WTC11 (cell line): ENCODE measurements at regions not wholly inside any gene's neighbourhood (a gene's known extent, or its start where the extent isn't known, plus 50 kb on each side); places are given as distances from the start of the nearest gene placed in this dataset.

ENCODE experiments used
- ATAC-seq: fragments of 200-7000 bp; cut with Tn5 transposase; 2 replicates; pipeline ENCODE4 v1.10.0; 2021; ENCODE audit warnings: mild to moderate bottlenecking, moderate library complexity
- CTCF ChIA-PET: fragments of 300-600 bp; sonication (Branson Sonifier 250); formaldehyde crosslinking; loops from one replicate; lab custom pipeline; 2021; ENCODE audit warnings: antibody characterized with exemption; lab: Charles Lee
- POLR2A ChIA-PET: fragments of 350-600 bp; sonication (Branson Sonifier 250); formaldehyde crosslinking; loops from one replicate; lab custom pipeline; 2021; ENCODE audit warnings: antibody characterized with exemption; lab: Charles Lee
- DNase-seq: peaks from one replicate; pipeline ENCODE4 v3.0.0; 2021; ENCODE audit warnings: low spot score
- H3K27ac Mint-ChIP-seq: 2 replicates; pipeline ENCODE4 v1.8.0; 2021; ENCODE audit warnings: mixed read lengths
- H3K27me3 Mint-ChIP-seq: 2 replicates; pipeline ENCODE4 v1.8.0; 2021; ENCODE audit warnings: low read depth, mild to moderate bottlenecking, moderate library complexity, mixed read lengths
- H3K36me3 Mint-ChIP-seq: 2 replicates; pipeline ENCODE4 v1.8.0; 2021; ENCODE audit warnings: mixed read lengths
- H3K4me1 Mint-ChIP-seq: 2 replicates; pipeline ENCODE4 v1.8.0; 2022; ENCODE audit warnings: mixed read lengths
- H3K4me3 Mint-ChIP-seq: 2 replicates; pipeline ENCODE4 v1.8.0; 2021; ENCODE audit warnings: mild to moderate bottlenecking, moderate library complexity, mixed read lengths
- H3K9me3 Mint-ChIP-seq: 2 replicates; pipeline ENCODE4 v1.8.0; 2021; ENCODE audit warnings: mixed read lengths
- CREB1 ChIP-seq: sonication (generic); formaldehyde crosslinking; IDR thresholded peaks from 2 replicates; pipeline ENCODE4 v1.8.0; 2023; ENCODE audit warnings: mild to moderate bottlenecking, missing genetic modification reagents
- FOXJ3 ChIP-seq: sonication (generic); formaldehyde crosslinking; IDR thresholded peaks from 2 replicates; pipeline ENCODE4 v1.9.0; 2021; ENCODE audit warnings: missing genetic modification reagents, mild to moderate bottlenecking, borderline replicate concordance
- FOXK1 ChIP-seq: sonication (generic); formaldehyde crosslinking; IDR thresholded peaks from 2 replicates; pipeline ENCODE4 v1.8.0; 2022; ENCODE audit warnings: mild to moderate bottlenecking, moderate library complexity, missing genetic modification reagents
- JUN ChIP-seq: sonication (generic); formaldehyde crosslinking; IDR thresholded peaks from 2 replicates; pipeline ENCODE4 v1.8.0; 2023; ENCODE audit warnings: mild to moderate bottlenecking, missing genetic modification reagents
- NFYB ChIP-seq: sonication (generic); formaldehyde crosslinking; conservative IDR thresholded peaks from 2 replicates; pipeline ENCODE4 v1.8.0; 2022; ENCODE audit warnings: low read depth, missing genetic modification reagents
- NR1H2 ChIP-seq: sonication (generic); formaldehyde crosslinking; IDR thresholded peaks from 2 replicates; pipeline ENCODE4 v1.9.0; 2021; ENCODE audit warnings: mild to moderate bottlenecking, moderate library complexity, missing genetic modification reagents
- NR2C2 ChIP-seq: sonication (generic); formaldehyde crosslinking; IDR thresholded peaks from 2 replicates; pipeline ENCODE4 v1.8.0; 2022; ENCODE audit warnings: mild to moderate bottlenecking, missing genetic modification reagents
- SMAD3 ChIP-seq: sonication (generic); formaldehyde crosslinking; IDR thresholded peaks from 2 replicates; pipeline ENCODE4 v1.8.0; 2022; ENCODE audit warnings: missing genetic modification reagents, mild to moderate bottlenecking, borderline replicate concordance
- SOX15 ChIP-seq: fragments of 250-450 bp; sonication (Bioruptor Pico); IDR thresholded peaks from 2 replicates; pipeline ENCODE4 v1.9.0; 2021; ENCODE audit warnings: mild to moderate bottlenecking
- TCF7 ChIP-seq: sonication (generic); formaldehyde crosslinking; IDR thresholded peaks from 2 replicates; pipeline ENCODE4 v1.8.0; 2022; ENCODE audit warnings: mild to moderate bottlenecking, low read depth, missing genetic modification reagents, moderate library complexity
- TEAD1 ChIP-seq: sonication (generic); formaldehyde crosslinking; IDR thresholded peaks from 2 replicates; pipeline ENCODE4 v1.8.0; 2022; ENCODE audit warnings: mild to moderate bottlenecking, missing genetic modification reagents
- ZNF138 ChIP-seq: sonication (generic); formaldehyde crosslinking; conservative IDR thresholded peaks from 2 replicates; pipeline ENCODE4 v1.8.1; 2022; ENCODE audit warnings: mild to moderate bottlenecking, moderate library complexity, missing genetic modification reagents
- ZNF232 ChIP-seq: sonication (generic); formaldehyde crosslinking; IDR thresholded peaks from 2 replicates; pipeline ENCODE4 v1.8.0; 2022; ENCODE audit warnings: mild to moderate bottlenecking, missing genetic modification reagents
- TF ChIP-seq, protein P1 (sequence below): sonication (generic); formaldehyde crosslinking; conservative IDR thresholded peaks from 2 replicates; pipeline ENCODE4 v1.8.1; 2023; ENCODE audit warnings: mild to moderate bottlenecking, low read depth, missing genetic modification reagents, moderate library complexity
- TF ChIP-seq, protein P2 (sequence below): fragments of 250-450 bp; sonication (Bioruptor Pico); IDR thresholded peaks from 2 replicates; pipeline ENCODE4 v1.9.0; 2021; ENCODE audit warnings: mild to moderate bottlenecking
- TF ChIP-seq, protein P3 (sequence below): sonication (generic); formaldehyde crosslinking; IDR thresholded peaks from 2 replicates; pipeline ENCODE4 v1.8.1; 2022; ENCODE audit warnings: low read depth, mild to moderate bottlenecking, moderate library complexity, missing genetic modification reagents, borderline replicate concordance
- TF ChIP-seq, protein P4 (sequence below): sonication (generic); formaldehyde crosslinking; IDR thresholded peaks from 2 replicates; pipeline ENCODE4 v1.8.0; 2023; ENCODE audit warnings: missing genetic modification reagents
- TF ChIP-seq, protein P5 (sequence below): sonication (generic); formaldehyde crosslinking; IDR thresholded peaks from 2 replicates; pipeline ENCODE4 v1.8.1; 2023; ENCODE audit warnings: mild to moderate bottlenecking, missing genetic modification reagents
- TF ChIP-seq, protein P6 (sequence below): sonication (generic); formaldehyde crosslinking; IDR thresholded peaks from 2 replicates; pipeline ENCODE4 v1.8.0; 2022; ENCODE audit warnings: mild to moderate bottlenecking, missing genetic modification reagents
- TF ChIP-seq, protein P7 (sequence below): sonication (generic); formaldehyde crosslinking; IDR thresholded peaks from 2 replicates; pipeline ENCODE4 v1.8.1; 2022; ENCODE audit warnings: mild to moderate bottlenecking, missing genetic modification reagents, moderate library complexity, borderline replicate concordance
- TF ChIP-seq, protein P8 (sequence below): sonication (generic); formaldehyde crosslinking; IDR thresholded peaks from 2 replicates; pipeline ENCODE4 v1.8.1; 2023; ENCODE audit warnings: mild to moderate bottlenecking, missing genetic modification reagents, moderate library complexity

DNA sequence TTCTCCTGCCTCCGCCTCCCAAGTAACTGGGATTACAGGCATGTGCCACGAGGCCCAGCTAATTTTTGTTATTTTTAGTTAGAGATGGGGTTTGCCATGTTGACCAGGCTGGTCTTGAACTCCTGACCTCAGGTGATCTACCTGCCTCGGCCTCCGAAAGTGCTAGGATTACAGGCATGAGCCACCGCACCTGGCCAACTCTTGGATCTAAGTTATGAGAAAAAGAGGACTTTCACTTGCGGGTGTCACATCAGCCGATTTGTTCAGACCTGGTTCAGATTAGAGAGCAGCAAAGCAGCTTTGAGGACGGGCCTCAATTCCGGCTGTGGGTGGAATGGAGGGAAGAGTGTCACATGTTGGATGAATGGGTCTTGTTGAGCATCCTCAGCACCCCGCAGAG is 61.0 kb upstream of the FGFR2 start (continued):
- TF ChIP-seq, protein P1, sequence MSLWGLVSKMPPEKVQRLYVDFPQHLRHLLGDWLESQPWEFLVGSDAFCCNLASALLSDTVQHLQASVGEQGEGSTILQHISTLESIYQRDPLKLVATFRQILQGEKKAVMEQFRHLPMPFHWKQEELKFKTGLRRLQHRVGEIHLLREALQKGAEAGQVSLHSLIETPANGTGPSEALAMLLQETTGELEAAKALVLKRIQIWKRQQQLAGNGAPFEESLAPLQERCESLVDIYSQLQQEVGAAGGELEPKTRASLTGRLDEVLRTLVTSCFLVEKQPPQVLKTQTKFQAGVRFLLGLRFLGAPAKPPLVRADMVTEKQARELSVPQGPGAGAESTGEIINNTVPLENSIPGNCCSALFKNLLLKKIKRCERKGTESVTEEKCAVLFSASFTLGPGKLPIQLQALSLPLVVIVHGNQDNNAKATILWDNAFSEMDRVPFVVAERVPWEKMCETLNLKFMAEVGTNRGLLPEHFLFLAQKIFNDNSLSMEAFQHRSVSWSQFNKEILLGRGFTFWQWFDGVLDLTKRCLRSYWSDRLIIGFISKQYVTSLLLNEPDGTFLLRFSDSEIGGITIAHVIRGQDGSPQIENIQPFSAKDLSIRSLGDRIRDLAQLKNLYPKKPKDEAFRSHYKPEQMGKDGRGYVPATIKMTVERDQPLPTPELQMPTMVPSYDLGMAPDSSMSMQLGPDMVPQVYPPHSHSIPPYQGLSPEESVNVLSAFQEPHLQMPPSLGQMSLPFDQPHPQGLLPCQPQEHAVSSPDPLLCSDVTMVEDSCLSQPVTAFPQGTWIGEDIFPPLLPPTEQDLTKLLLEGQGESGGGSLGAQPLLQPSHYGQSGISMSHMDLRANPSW, result no peak
- TF ChIP-seq, protein P2, sequence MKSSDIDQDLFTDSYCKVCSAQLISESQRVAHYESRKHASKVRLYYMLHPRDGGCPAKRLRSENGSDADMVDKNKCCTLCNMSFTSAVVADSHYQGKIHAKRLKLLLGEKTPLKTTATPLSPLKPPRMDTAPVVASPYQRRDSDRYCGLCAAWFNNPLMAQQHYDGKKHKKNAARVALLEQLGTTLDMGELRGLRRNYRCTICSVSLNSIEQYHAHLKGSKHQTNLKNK, result no peak

DNA sequence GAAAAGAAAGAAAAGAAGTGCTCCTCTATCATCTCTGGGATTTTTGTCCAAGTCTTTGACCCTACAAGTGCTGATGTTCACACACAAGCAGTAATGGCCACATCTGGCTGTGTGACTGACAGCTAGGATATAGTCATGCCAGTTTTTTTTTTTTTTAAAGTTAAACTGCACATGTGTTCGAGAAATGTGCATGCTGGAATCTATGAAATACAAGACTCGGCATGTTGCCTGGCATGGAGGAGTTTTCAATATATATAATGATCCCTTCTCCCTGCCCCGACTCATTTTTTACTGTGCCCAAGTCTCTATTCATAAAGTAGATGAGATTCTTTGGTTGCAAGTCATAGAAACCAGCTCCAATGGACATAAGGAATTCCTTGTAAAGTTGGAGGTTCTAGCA is 60.4 kb upstream of the FGFR2 start:
- Mint-ChIP-seq H3K27me3 (no peaks in the 10 kb centered on the region; the same call in 1 of the 2 replicates), H3K4me3 (no peak overlapping the region), H3K4me1 (peaks cover 16% of the 10 kb centered on the region), H3K9me3 (peaks cover 11% of the 10 kb centered on the region), H3K27ac (no peak overlapping the region), H3K36me3 (no peaks in the 10 kb centered on the region)
- ATAC-seq, result no peak
- CTCF ChIA-PET, result no interaction called here
- no peak for DNase-seq
- no peak for TF ChIP-seq ZNF138 (CRISPR knock-in tag)
- TF ChIP-seq NR1H2 (CRISPR knock-in tag), result no peak
- TF ChIP-seq FOXK1 (CRISPR knock-in tag), result no peak
- TF ChIP-seq, protein P3, sequence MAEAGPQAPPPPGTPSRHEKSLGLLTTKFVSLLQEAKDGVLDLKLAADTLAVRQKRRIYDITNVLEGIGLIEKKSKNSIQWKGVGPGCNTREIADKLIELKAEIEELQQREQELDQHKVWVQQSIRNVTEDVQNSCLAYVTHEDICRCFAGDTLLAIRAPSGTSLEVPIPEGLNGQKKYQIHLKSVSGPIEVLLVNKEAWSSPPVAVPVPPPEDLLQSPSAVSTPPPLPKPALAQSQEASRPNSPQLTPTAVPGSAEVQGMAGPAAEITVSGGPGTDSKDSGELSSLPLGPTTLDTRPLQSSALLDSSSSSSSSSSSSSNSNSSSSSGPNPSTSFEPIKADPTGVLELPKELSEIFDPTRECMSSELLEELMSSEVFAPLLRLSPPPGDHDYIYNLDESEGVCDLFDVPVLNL (CRISPR knock-in tag), result no peak
- no peak for TF ChIP-seq NFYB (CRISPR knock-in tag)
- TF ChIP-seq ZNF232 (CRISPR knock-in tag), result no peak
- no peak for TF ChIP-seq NR2C2 (CRISPR knock-in tag)
- TF ChIP-seq, protein P4, sequence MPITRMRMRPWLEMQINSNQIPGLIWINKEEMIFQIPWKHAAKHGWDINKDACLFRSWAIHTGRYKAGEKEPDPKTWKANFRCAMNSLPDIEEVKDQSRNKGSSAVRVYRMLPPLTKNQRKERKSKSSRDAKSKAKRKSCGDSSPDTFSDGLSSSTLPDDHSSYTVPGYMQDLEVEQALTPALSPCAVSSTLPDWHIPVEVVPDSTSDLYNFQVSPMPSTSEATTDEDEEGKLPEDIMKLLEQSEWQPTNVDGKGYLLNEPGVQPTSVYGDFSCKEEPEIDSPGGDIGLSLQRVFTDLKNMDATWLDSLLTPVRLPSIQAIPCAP (CRISPR knock-in tag), result no peak
- TF ChIP-seq TEAD1 (CRISPR knock-in tag), result no peak
- TF ChIP-seq, protein P5, sequence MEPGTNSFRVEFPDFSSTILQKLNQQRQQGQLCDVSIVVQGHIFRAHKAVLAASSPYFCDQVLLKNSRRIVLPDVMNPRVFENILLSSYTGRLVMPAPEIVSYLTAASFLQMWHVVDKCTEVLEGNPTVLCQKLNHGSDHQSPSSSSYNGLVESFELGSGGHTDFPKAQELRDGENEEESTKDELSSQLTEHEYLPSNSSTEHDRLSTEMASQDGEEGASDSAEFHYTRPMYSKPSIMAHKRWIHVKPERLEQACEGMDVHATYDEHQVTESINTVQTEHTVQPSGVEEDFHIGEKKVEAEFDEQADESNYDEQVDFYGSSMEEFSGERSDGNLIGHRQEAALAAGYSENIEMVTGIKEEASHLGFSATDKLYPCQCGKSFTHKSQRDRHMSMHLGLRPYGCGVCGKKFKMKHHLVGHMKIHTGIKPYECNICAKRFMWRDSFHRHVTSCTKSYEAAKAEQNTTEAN (CRISPR knock-in tag), result no peak
- no peak for TF ChIP-seq FOXJ3 (CRISPR knock-in tag)
- TF ChIP-seq TCF7, result no peak
- no peak for TF ChIP-seq SMAD3 (CRISPR knock-in tag)
- POLR2A ChIA-PET, result no interaction called here

DNA sequence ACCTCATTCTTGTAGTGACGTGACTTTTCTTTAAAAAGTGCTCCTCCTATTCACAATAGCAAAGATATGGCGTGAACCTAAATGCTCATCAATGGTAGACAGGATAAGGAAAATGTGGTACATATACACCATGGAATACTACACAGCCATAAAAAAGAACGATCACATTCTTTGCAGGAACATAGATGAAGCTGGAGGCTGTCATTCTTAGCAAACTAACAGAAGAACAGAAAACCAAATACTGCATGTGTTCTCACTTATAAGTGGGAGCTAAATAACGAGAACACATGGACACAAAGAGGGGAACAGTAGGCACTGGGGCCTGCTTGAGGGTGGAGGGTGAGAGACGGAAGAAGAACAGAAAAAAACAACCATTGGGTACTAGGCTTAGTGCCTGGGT is 59.9 kb upstream of the FGFR2 start:
- no peaks in the 10 kb centered on the region; the same call in 1 of the 2 replicates for H3K27me3 Mint-ChIP-seq
- ChIA-PET POLR2A (no interaction called here), CTCF (no interaction called here)
- no peaks in the 10 kb centered on the region for H3K36me3 Mint-ChIP-seq
- DNase-seq (no peak), ATAC-seq (no peak)
- H3K27ac Mint-ChIP-seq, result no peak overlapping the region
- H3K4me3 Mint-ChIP-seq, result no peak overlapping the region
- H3K4me1 Mint-ChIP-seq, result peaks cover 16% of the 10 kb centered on the region
- H3K9me3 Mint-ChIP-seq, result peaks cover 16% of the 10 kb centered on the region
- no peak for TF ChIP-seq SOX15 (CRISPR knock-in tag)
- TF ChIP-seq JUN (CRISPR knock-in tag), result no peak
- TF ChIP-seq CREB1, result no peak
- no peak for TF ChIP-seq NFYB (CRISPR knock-in tag)
- TF ChIP-seq, protein P6, sequence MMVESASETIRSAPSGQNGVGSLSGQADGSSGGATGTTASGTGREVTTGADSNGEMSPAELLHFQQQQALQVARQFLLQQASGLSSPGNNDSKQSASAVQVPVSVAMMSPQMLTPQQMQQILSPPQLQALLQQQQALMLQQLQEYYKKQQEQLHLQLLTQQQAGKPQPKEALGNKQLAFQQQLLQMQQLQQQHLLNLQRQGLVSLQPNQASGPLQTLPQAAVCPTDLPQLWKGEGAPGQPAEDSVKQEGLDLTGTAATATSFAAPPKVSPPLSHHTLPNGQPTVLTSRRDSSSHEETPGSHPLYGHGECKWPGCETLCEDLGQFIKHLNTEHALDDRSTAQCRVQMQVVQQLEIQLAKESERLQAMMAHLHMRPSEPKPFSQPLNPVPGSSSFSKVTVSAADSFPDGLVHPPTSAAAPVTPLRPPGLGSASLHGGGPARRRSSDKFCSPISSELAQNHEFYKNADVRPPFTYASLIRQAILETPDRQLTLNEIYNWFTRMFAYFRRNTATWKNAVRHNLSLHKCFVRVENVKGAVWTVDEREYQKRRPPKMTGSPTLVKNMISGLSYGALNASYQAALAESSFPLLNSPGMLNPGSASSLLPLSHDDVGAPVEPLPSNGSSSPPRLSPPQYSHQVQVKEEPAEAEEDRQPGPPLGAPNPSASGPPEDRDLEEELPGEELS (CRISPR knock-in tag), result no peak
- no peak for TF ChIP-seq NR2C2 (CRISPR knock-in tag)
- TF ChIP-seq, protein P7, sequence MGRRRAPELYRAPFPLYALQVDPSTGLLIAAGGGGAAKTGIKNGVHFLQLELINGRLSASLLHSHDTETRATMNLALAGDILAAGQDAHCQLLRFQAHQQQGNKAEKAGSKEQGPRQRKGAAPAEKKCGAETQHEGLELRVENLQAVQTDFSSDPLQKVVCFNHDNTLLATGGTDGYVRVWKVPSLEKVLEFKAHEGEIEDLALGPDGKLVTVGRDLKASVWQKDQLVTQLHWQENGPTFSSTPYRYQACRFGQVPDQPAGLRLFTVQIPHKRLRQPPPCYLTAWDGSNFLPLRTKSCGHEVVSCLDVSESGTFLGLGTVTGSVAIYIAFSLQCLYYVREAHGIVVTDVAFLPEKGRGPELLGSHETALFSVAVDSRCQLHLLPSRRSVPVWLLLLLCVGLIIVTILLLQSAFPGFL (CRISPR knock-in tag), result no peak
- TF ChIP-seq FOXK1 (CRISPR knock-in tag), result no peak
- no peak for TF ChIP-seq TCF7
- TF ChIP-seq, protein P8, sequence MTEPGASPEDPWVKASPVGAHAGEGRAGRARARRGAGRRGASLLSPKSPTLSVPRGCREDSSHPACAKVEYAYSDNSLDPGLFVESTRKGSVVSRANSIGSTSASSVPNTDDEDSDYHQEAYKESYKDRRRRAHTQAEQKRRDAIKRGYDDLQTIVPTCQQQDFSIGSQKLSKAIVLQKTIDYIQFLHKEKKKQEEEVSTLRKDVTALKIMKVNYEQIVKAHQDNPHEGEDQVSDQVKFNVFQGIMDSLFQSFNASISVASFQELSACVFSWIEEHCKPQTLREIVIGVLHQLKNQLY (CRISPR knock-in tag), result no peak
